Neural cell (in vitro differentiated cells): ENCODE measurements at regions not wholly inside any gene's neighbourhood (a gene's known extent, or its start where the extent isn't known, plus 50 kb on each side); places are given as distances from the start of the nearest gene placed in this dataset.

Source experiments
- EP300 ChIP-seq: fragments of 450-650 bp; conservative IDR thresholded peaks from 2 replicates; pipeline ENCODE4 v1.6.1; 2014; ENCODE audit warnings: antibody characterized with exemption, mild to moderate bottlenecking, moderate library complexity; ENCODE audit not compliant: poor library complexity, severe bottlenecking
- EZH2 ChIP-seq: fragments of 200-600, 300-800 bp; shearing (Covaris generic), sonication (generic); IDR thresholded peaks from 2 replicates; pipeline ENCODE4 v1.6.1; 2014; ENCODE audit warnings: antibody characterized with exemption, low read length, borderline replicate concordance, mild to moderate bottlenecking; ENCODE audit not compliant: insufficient read depth, poor library complexity, severe bottlenecking
- MXI1 ChIP-seq: fragments of 450-650 bp; conservative IDR thresholded peaks from 2 replicates; pipeline ENCODE4 v1.6.1; 2014; ENCODE audit warnings: antibody characterized with exemption, mild to moderate bottlenecking; ENCODE audit not compliant: poor library complexity, severe bottlenecking
- RAD21 ChIP-seq: fragments of 450-650 bp; conservative IDR thresholded peaks from 2 replicates; pipeline ENCODE4 v1.6.1; 2014; ENCODE audit warnings: antibody characterized with exemption, mild to moderate bottlenecking, moderate library complexity
- SMC3 ChIP-seq: fragments of 450-650 bp; conservative IDR thresholded peaks from 2 replicates; pipeline ENCODE4 v1.6.1; 2014; ENCODE audit warnings: antibody characterized with exemption, mild to moderate bottlenecking, moderate library complexity; ENCODE audit not compliant: poor library complexity
- TAF1 ChIP-seq: IDR thresholded peaks from 2 replicates; pipeline ENCODE4 v1.6.1; 2012; ENCODE audit warnings: low read depth
- TF ChIP-seq, protein P1 (sequence below): fragments of 450-650 bp; IDR thresholded peaks from 2 replicates; pipeline ENCODE4 v1.5.1; 2014; ENCODE audit warnings: antibody characterized with exemption, mild to moderate bottlenecking, moderate library complexity; ENCODE audit not compliant: poor library complexity, severe bottlenecking
- TF ChIP-seq, protein P2 (sequence below): IDR thresholded peaks from 2 replicates; pipeline ENCODE4 v1.6.1; 2012; ENCODE audit warnings: borderline replicate concordance

DNA sequence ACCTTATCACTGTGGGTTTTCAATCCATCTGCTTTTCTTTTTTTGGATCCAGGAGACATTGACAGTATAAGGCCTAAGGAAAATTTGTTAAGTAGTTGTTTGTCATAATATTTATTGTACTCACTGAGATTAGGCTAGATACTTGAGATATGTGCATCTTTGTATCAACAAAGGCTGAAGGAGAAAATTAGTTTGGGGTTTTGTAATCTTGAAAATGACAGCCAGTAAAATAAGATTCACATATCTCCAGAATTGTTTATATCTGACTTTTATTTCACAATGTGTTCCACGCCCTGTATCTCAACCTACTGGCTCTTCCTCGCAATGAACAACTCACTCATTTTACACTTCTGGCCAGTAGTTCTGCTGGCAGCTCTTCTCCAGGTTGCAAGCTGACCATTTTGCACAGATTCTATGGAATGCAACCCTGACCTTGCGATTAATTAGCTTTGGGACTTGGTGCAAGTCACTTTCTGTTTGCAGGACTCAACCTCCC, 132.7 kb downstream of the GATA3 start:
- TF ChIP-seq, protein P1, sequence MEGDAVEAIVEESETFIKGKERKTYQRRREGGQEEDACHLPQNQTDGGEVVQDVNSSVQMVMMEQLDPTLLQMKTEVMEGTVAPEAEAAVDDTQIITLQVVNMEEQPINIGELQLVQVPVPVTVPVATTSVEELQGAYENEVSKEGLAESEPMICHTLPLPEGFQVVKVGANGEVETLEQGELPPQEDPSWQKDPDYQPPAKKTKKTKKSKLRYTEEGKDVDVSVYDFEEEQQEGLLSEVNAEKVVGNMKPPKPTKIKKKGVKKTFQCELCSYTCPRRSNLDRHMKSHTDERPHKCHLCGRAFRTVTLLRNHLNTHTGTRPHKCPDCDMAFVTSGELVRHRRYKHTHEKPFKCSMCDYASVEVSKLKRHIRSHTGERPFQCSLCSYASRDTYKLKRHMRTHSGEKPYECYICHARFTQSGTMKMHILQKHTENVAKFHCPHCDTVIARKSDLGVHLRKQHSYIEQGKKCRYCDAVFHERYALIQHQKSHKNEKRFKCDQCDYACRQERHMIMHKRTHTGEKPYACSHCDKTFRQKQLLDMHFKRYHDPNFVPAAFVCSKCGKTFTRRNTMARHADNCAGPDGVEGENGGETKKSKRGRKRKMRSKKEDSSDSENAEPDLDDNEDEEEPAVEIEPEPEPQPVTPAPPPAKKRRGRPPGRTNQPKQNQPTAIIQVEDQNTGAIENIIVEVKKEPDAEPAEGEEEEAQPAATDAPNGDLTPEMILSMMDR: no peak
- TF ChIP-seq TAF1: no peak
- TF ChIP-seq, protein P2, sequence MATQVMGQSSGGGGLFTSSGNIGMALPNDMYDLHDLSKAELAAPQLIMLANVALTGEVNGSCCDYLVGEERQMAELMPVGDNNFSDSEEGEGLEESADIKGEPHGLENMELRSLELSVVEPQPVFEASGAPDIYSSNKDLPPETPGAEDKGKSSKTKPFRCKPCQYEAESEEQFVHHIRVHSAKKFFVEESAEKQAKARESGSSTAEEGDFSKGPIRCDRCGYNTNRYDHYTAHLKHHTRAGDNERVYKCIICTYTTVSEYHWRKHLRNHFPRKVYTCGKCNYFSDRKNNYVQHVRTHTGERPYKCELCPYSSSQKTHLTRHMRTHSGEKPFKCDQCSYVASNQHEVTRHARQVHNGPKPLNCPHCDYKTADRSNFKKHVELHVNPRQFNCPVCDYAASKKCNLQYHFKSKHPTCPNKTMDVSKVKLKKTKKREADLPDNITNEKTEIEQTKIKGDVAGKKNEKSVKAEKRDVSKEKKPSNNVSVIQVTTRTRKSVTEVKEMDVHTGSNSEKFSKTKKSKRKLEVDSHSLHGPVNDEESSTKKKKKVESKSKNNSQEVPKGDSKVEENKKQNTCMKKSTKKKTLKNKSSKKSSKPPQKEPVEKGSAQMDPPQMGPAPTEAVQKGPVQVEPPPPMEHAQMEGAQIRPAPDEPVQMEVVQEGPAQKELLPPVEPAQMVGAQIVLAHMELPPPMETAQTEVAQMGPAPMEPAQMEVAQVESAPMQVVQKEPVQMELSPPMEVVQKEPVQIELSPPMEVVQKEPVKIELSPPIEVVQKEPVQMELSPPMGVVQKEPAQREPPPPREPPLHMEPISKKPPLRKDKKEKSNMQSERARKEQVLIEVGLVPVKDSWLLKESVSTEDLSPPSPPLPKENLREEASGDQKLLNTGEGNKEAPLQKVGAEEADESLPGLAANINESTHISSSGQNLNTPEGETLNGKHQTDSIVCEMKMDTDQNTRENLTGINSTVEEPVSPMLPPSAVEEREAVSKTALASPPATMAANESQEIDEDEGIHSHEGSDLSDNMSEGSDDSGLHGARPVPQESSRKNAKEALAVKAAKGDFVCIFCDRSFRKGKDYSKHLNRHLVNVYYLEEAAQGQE: no peak
- no peak for TF ChIP-seq SMC3
- no peak for TF ChIP-seq EP300
- TF ChIP-seq MXI1: no peak
- TF ChIP-seq EZH2: no peak
- no peak for TF ChIP-seq RAD21
